ENCODE measurements at regions not wholly inside any gene's neighbourhood (a gene's known extent, or its start where the extent isn't known, plus 50 kb on each side); places are given as distances from the start of the nearest gene placed in this dataset.

DNA sequence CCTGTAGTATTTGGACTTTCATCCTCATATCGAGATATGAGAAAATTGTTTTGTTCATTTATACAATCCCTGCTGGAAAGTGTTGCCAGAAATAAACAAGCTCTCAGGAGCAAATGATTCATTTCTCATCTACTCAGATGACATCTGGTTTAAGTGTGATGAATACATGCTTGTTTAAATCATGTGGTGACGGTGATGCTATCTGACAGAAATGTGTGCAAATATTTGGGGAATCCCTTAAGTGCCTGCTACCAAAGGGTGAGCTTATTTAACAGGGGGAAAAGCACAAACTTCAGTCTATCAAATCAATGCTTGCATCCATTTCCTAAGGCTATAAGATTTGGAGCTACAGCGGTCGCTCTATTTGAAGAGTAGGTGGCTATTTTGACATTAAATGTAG lies 368.3 kb upstream of the SASH1 start:
- intact Hi-C loops (cut with micrococcal nuclease) = no loop called here
- ChIA-PET POLR2A (no interaction called here), CTCF (no interaction called here)
- Histone ChIP-seq H3K27me3 (ENCODE audit: control insufficient read depth in 2 of 2, insufficient read depth in 2 of 2, low read length in 2 of 2) (no peaks in the 10 kb centered on the region), H3K4me1 (ENCODE audit: control insufficient read depth in 2 of 2, insufficient read depth in 2 of 2, low read length in 2 of 2) (no peaks in the 10 kb centered on the region), H3K9me3 (ENCODE audit: control insufficient read depth in 2 of 3, low read length in 3 of 3) (no peaks in the 10 kb centered on the region), H3K27ac (ENCODE audit: low read depth, low read length) (no peak overlapping the region), H3K4me3 (ENCODE audit: low read length) (no peak overlapping the region), H3K36me3 (ENCODE audit: control insufficient read depth in 2 of 3, insufficient read depth in 3 of 3, low read length in 3 of 3) (no peaks in the 10 kb centered on the region)
- Mint-ChIP-seq H3K27ac (no peak overlapping the region), H3K27me3 (peaks cover 0 to 4% (median 3%) of the 10 kb centered on the region in 5 donors), H3K4me3 (no peak overlapping the region), H3K9me3 (peaks cover 0 to 8% (median 0%) of the 10 kb centered on the region in 11 donors), H3K4me1 (no peaks in the 10 kb centered on the region), H3K36me3 (no peaks in the 10 kb centered on the region)
- DNase-seq (no peak), ATAC-seq (no peak)

DNA sequence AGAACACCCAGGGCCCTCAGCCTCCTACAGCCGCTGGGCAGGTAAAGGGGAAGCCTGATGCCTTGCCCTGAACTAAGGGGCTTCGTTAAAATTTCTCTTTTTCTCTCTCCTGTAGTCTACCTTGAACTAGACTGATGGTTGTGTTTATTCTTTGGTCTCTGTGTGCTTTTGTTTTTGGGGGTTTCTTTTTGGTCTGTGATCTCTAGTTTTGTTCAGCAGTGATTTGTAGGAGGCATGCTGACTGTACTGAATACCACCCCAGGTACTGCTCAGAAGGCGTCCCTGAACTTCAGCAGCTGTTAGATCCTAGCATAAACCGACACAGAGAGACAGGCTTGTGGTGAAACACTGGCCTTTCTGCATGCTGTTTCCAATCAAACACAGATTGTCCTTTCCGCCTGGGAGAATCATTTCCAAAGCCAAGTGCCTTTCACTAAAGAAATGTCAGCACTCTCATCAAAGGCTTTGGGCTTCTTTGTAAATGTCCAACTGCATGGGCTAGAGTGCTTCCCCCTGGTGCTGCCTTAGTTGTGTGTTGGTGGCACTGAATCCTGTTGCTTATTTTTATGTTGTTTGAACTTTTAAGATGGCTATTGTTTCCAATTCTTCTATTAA lies 364.7 kb upstream of the SASH1 start:
- Mint-ChIP-seq H3K9me3 (peaks cover 0 to 8% (median 0%) of the 10 kb centered on the region in 11 donors), H3K36me3 (no peaks in the 10 kb centered on the region), H3K4me1 (no peaks in the 10 kb centered on the region), H3K27me3 (peaks cover 0 to 4% (median 0%) of the 10 kb centered on the region in 5 donors), H3K4me3 (no peak overlapping the region), H3K27ac (no peak overlapping the region)
- Histone ChIP-seq H3K27ac (ENCODE audit: low read depth, low read length) (no peak overlapping the region), H3K36me3 (ENCODE audit: control insufficient read depth in 2 of 3, insufficient read depth in 3 of 3, low read length in 3 of 3) (no peaks in the 10 kb centered on the region), H3K4me1 (ENCODE audit: control insufficient read depth in 2 of 2, insufficient read depth in 2 of 2, low read length in 2 of 2) (no peaks in the 10 kb centered on the region), H3K27me3 (ENCODE audit: control insufficient read depth in 2 of 2, insufficient read depth in 2 of 2, low read length in 2 of 2) (no peaks in the 10 kb centered on the region), H3K9me3 (ENCODE audit: control insufficient read depth in 2 of 3, low read length in 3 of 3) (no peaks in the 10 kb centered on the region), H3K4me3 (ENCODE audit: low read length) (no peak overlapping the region)
- DNase-seq = no peak
- ChIA-PET CTCF (no interaction called here), POLR2A (no interaction called here)
- intact Hi-C loops (cut with micrococcal nuclease) = no loop called here
- no peak for ATAC-seq

DNA sequence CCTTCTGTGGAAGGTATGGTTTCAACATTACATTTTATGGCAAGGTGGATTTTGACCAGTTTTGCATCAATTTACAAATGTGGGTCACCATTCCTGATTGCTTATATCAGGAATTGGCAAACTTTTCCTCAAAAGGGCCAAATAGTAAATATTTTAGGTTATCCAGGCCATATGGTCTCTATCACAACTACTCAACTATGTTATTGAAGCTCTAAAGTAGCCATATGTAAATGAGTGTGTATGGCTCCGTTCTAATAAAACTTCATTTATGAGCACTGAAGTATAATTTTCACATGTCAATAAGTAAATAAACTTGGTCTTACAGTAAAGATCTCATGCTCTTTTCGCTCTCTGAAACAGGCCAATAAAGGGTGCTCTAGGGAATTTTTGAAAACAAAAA lies 362.7 kb upstream of the SASH1 start:
- CTCF ChIA-PET = no interaction called here
- Histone ChIP-seq H3K9me3 (ENCODE audit: control insufficient read depth in 2 of 3, low read length in 3 of 3) (no peaks in the 10 kb centered on the region), H3K4me3 (ENCODE audit: low read length) (no peak overlapping the region), H3K36me3 (ENCODE audit: control insufficient read depth in 2 of 3, insufficient read depth in 3 of 3, low read length in 3 of 3) (no peaks in the 10 kb centered on the region), H3K4me1 (ENCODE audit: control insufficient read depth in 2 of 2, insufficient read depth in 2 of 2, low read length in 2 of 2) (no peaks in the 10 kb centered on the region), H3K27ac (ENCODE audit: low read depth, low read length) (no peak overlapping the region), H3K27me3 (ENCODE audit: control insufficient read depth in 2 of 2, insufficient read depth in 2 of 2, low read length in 2 of 2) (no peaks in the 10 kb centered on the region)
- intact Hi-C loops (cut with micrococcal nuclease) = no loop called here
- Mint-ChIP-seq H3K4me1 (no peaks in the 10 kb centered on the region), H3K36me3 (no peaks in the 10 kb centered on the region), H3K9me3 (peaks cover 0 to 8% (median 0%) of the 10 kb centered on the region in 11 donors), H3K4me3 (no peak overlapping the region), H3K27me3 (peaks cover 0 to 3% (median 0%) of the 10 kb centered on the region in 5 donors), H3K27ac (no peak overlapping the region)
- POLR2A ChIA-PET = no interaction called here
- ATAC-seq = no peak
- no peak for DNase-seq

DNA sequence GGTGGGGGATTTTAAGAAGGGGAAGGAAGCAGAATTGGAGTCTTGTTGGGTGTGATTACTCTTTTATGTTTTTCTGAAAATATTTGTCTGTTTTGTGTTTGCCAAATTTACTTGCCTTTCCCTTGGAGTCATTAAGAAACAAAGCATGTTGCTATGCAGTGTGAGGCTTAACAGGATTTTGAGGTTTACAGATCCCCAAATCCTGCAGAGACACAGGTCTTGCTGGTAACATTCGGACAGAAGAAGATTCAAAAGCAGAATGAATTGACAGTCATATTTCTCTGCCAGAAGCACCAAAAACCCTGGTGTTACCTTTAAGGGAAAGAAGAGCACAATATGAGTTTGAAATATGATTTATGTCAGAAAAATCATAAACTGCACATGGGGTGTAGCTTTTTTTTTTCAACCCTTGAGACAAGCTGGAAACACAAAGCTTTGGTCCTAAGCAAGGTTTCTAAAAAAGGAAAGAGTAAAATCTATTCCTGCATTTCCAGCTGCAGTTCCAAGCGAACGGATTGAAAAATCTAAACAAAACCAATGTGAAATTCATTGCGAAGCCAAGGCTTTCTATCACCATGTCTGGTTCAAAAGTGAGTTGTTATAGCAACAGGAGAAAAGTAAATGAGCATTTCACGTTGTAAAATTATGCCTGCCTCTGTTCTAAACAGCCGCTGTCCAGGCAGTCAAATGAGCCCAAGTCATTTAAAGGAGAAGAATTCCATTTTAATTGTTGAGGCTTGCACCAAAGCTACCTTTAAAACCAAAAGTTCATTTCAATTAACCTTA lies 358.9 kb upstream of the SASH1 start:
- Histone ChIP-seq H3K27me3 (ENCODE audit: control insufficient read depth in 2 of 2, insufficient read depth in 2 of 2, low read length in 2 of 2) (no peaks in the 10 kb centered on the region), H3K27ac (ENCODE audit: low read depth, low read length) (no peak overlapping the region), H3K9me3 (ENCODE audit: control insufficient read depth in 2 of 3, low read length in 3 of 3) (no peaks in the 10 kb centered on the region), H3K4me1 (ENCODE audit: control insufficient read depth in 2 of 2, insufficient read depth in 2 of 2, low read length in 2 of 2) (no peaks in the 10 kb centered on the region), H3K36me3 (ENCODE audit: control insufficient read depth in 2 of 3, insufficient read depth in 3 of 3, low read length in 3 of 3) (no peaks in the 10 kb centered on the region), H3K4me3 (ENCODE audit: low read length) (no peak overlapping the region)
- peaks cover 0 to 4% (median 0%) of the 10 kb centered on the region in 5 donors for H3K27me3 Mint-ChIP-seq
- no peak for ATAC-seq
- DNase-seq = no peak
- H3K9me3 Mint-ChIP-seq = peaks cover 0 to 7% (median 0%) of the 10 kb centered on the region in 11 donors
- no peaks in the 10 kb centered on the region for H3K4me1 Mint-ChIP-seq
- intact Hi-C loops (cut with micrococcal nuclease) = no loop called here
- H3K27ac Mint-ChIP-seq = no peak overlapping the region
- H3K36me3 Mint-ChIP-seq = no peaks in the 10 kb centered on the region
- ChIA-PET POLR2A (no interaction called here), CTCF (no interaction called here)
- H3K4me3 Mint-ChIP-seq = no peak overlapping the region

DNA sequence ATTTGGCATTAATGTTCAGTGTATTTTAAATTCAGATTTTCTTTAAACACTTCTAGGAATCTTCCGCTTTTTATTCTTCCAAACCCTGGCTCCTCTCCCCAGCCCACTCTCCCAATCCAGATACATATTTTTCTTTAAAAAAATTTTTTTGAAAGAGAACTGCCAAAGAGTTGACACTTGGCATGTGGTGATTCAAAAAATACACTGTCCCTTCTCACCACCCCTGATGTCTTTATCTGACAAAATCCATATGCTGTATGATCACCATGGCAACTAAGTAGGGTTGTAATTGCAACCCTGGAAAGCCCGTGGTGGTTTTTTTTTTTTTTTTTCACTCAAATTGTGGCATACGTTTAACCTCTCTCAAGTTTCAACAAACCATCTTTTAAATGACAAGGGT lies 355.8 kb upstream of the SASH1 start:
- no peak overlapping the region for H3K27ac ChIP-seq (ENCODE audit: low read depth, low read length)
- H3K9me3 Mint-ChIP-seq = peaks cover 0 to 12% (median 2%) of the 10 kb centered on the region in 11 donors
- ChIA-PET CTCF (no interaction called here), POLR2A (no interaction called here)
- no peak overlapping the region for H3K4me3 Mint-ChIP-seq
- H3K4me1 Mint-ChIP-seq = no peaks in the 10 kb centered on the region
- no peak overlapping the region for H3K27ac Mint-ChIP-seq
- no peak for DNase-seq
- H3K27me3 ChIP-seq (ENCODE audit: control insufficient read depth in 2 of 2, insufficient read depth in 2 of 2, low read length in 2 of 2) = no peaks in the 10 kb centered on the region
- intact Hi-C loops (cut with micrococcal nuclease) = no loop called here
- ATAC-seq = no peak
- no peaks in the 10 kb centered on the region for H3K4me1 ChIP-seq (ENCODE audit: control insufficient read depth in 2 of 2, insufficient read depth in 2 of 2, low read length in 2 of 2)
- no peak overlapping the region for H3K4me3 ChIP-seq (ENCODE audit: low read length)
- H3K9me3 ChIP-seq (ENCODE audit: control insufficient read depth in 2 of 3, low read length in 3 of 3) = no peaks in the 10 kb centered on the region
- no peaks in the 10 kb centered on the region for H3K36me3 ChIP-seq (ENCODE audit: control insufficient read depth in 2 of 3, insufficient read depth in 3 of 3, low read length in 3 of 3)
- H3K27me3 Mint-ChIP-seq = peaks cover 0 to 4% (median 0%) of the 10 kb centered on the region in 5 donors
- H3K36me3 Mint-ChIP-seq = no peaks in the 10 kb centered on the region

DNA sequence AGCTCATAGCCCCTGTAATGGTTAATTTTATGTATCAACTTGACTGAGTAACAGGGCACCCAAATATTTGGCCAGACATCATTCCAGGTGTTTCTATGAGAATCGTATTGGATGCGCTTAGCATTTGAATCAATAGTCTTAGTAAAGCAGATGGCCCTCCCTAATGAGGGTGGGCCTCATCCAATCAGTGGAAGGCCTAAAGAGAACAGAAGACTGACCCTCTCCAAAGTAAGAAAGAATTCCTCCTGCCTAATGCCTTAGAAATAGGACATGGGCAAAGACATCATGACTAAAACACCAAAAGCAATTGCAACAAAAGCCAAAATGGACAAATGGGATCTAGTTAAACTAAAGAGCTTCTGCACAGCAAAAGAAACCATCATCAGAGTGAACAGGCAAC lies 352.5 kb upstream of the SASH1 start:
- no peaks in the 10 kb centered on the region for H3K36me3 ChIP-seq (ENCODE audit: control insufficient read depth in 2 of 3, insufficient read depth in 3 of 3, low read length in 3 of 3)
- no peak overlapping the region for H3K4me3 ChIP-seq (ENCODE audit: low read length)
- ATAC-seq (no peak), DNase-seq (no peak)
- Mint-ChIP-seq H3K36me3 (no peaks in the 10 kb centered on the region), H3K27me3 (peaks cover 0 to 4% (median 0%) of the 10 kb centered on the region in 5 donors), H3K9me3 (peaks cover 0 to 14% (median 2%) of the 10 kb centered on the region in 11 donors), H3K4me1 (no peaks in the 10 kb centered on the region), H3K27ac (no peak overlapping the region), H3K4me3 (no peak overlapping the region)
- H3K27me3 ChIP-seq (ENCODE audit: control insufficient read depth in 2 of 2, insufficient read depth in 2 of 2, low read length in 2 of 2) = no peaks in the 10 kb centered on the region
- ChIA-PET POLR2A (no interaction called here), CTCF (no interaction called here)
- no peaks in the 10 kb centered on the region for H3K4me1 ChIP-seq (ENCODE audit: control insufficient read depth in 2 of 2, insufficient read depth in 2 of 2, low read length in 2 of 2)
- intact Hi-C loops (cut with micrococcal nuclease) = no loop called here
- H3K27ac ChIP-seq (ENCODE audit: low read depth, low read length) = no peak overlapping the region
- no peaks in the 10 kb centered on the region for H3K9me3 ChIP-seq (ENCODE audit: control insufficient read depth in 2 of 3, low read length in 3 of 3)

DNA sequence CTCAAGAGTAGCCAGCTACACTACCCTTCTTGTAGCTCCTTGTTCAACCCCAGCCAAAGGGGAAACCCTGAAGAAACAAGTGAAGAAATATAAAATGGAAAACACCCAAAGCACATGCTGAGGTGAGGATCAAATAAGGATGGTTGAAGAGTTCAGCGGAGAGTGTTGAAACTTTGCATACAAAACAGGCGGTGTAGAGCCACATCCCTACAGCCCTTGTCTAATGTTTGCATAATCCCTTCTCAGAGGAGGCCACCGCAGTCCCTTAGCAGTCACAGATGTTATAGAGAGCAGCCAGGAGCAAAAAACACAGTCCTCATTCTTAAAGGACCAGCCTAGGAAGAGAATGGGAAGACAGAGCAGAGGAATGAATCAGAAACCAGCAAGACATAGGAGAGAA lies 350.7 kb upstream of the SASH1 start:
- POLR2A ChIA-PET = no interaction called here
- Histone ChIP-seq H3K27me3 (ENCODE audit: control insufficient read depth in 2 of 2, insufficient read depth in 2 of 2, low read length in 2 of 2) (no peaks in the 10 kb centered on the region), H3K27ac (ENCODE audit: low read depth, low read length) (no peak overlapping the region), H3K4me3 (ENCODE audit: low read length) (no peak overlapping the region), H3K9me3 (ENCODE audit: control insufficient read depth in 2 of 3, low read length in 3 of 3) (no peaks in the 10 kb centered on the region), H3K36me3 (ENCODE audit: control insufficient read depth in 2 of 3, insufficient read depth in 3 of 3, low read length in 3 of 3) (no peaks in the 10 kb centered on the region), H3K4me1 (ENCODE audit: control insufficient read depth in 2 of 2, insufficient read depth in 2 of 2, low read length in 2 of 2) (no peaks in the 10 kb centered on the region)
- Mint-ChIP-seq H3K9me3 (peaks cover 0 to 14% (median 2%) of the 10 kb centered on the region in 11 donors), H3K27ac (no peak overlapping the region), H3K27me3 (peaks cover 0 to 4% (median 0%) of the 10 kb centered on the region in 5 donors), H3K36me3 (no peaks in the 10 kb centered on the region), H3K4me3 (no peak overlapping the region), H3K4me1 (no peaks in the 10 kb centered on the region)
- DNase-seq (no peak), ATAC-seq (no peak)
- CTCF ChIA-PET = no interaction called here
- intact Hi-C loops (cut with micrococcal nuclease) = no loop called here

Measured in naive thymus-derived CD4-positive, alpha-beta T cell (primary cell).